Fibroblast of pulmonary artery (primary cell): ENCODE measurements at regions not wholly inside any gene's neighbourhood (a gene's known extent, or its start where the extent isn't known, plus 50 kb on each side); places are given as distances from the start of the nearest gene placed in this dataset.

Source experiments
- DNase-seq: peaks from one replicate; pipeline ENCODE4 v3.0.0-alpha.2; 2010; ENCODE audit warnings: low read depth
- H3K4me3 ChIP-seq: replicated peaks from 2 replicates; pipeline ENCODE4 v1.5.1; 2011; ENCODE audit warnings: low read depth, mild to moderate bottlenecking, control low read depth, low read length, moderate library complexity
- CTCF ChIP-seq: IDR thresholded peaks from 2 replicates; pipeline ENCODE4 v1.5.1; 2011; ENCODE audit warnings: mild to moderate bottlenecking, control low read depth, low read length, inconsistent platforms; ENCODE audit errors: missing control alignments

DNA sequence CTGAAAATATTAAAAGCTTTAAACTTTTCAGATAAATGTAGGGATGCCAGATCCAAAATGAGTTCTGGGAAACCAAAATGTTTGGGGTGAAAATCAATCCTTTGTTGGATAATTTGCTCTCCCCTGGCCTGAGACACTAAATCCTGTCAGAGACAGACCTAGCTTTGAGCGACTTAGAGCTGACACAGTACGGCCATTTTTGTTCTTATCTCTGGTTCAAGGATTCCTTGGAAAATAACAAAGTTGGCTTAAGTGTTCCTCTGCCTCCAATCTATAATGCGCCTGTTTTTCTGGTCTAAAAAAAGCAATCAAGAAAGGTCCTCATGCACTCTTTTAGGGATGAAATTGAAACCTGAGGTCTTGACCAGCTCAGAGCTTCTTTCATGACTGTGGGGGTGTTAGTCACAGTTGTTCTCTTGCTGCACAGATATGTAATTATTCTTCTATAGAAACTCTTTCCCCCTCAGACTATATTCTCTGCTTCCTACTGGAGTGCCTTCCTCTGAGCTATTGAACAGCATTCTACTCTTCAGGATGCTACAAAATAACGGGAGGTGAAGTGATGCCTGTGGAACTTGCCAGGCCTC, 52.3 kb upstream of the EGLN3 start:
- TF ChIP-seq CTCF, result no peak
- H3K4me3 ChIP-seq, result no peak overlapping the region
- DNase-seq, result no peak
